ENCODE measurements at regions not wholly inside any gene's neighbourhood (a gene's known extent, or its start where the extent isn't known, plus 50 kb on each side); places are given as distances from the start of the nearest gene placed in this dataset.
A peak's percentile ranks its signal among the peaks of the same experiment; 100 is the strongest.

- no peak overlapping the region for H3K4me3 ChIP-seq (ENCODE audit: low read depth, poor library complexity, severe bottlenecking)
- intact Hi-C loops (cut with DNase I; ENCODE audit: low total_unique reads), result no loop called here
- DNase-seq (ENCODE audit: low spot score in 2 of 2), result no peak
- TF ChIP-seq, protein P1, sequence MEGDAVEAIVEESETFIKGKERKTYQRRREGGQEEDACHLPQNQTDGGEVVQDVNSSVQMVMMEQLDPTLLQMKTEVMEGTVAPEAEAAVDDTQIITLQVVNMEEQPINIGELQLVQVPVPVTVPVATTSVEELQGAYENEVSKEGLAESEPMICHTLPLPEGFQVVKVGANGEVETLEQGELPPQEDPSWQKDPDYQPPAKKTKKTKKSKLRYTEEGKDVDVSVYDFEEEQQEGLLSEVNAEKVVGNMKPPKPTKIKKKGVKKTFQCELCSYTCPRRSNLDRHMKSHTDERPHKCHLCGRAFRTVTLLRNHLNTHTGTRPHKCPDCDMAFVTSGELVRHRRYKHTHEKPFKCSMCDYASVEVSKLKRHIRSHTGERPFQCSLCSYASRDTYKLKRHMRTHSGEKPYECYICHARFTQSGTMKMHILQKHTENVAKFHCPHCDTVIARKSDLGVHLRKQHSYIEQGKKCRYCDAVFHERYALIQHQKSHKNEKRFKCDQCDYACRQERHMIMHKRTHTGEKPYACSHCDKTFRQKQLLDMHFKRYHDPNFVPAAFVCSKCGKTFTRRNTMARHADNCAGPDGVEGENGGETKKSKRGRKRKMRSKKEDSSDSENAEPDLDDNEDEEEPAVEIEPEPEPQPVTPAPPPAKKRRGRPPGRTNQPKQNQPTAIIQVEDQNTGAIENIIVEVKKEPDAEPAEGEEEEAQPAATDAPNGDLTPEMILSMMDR (IDR thresholded peaks at IDR 0.05), result no peak
- TF ChIP-seq POLR2A (IDR thresholded peaks at IDR 0.05), result no peak
- 84 to 88% methylated on average over 9 to 10 of the region's 10 CpGs for WGBS, 2 donors
Measured at GRCh38 chr15:25230442-25230841, 208.4 kb downstream of the UBE3A start.

- no peak for DNase-seq (ENCODE audit: low spot score in 2 of 2)
- 78 to 92% methylated on average over 5 to 7 of the region's 7 CpGs for WGBS, 2 donors
- no peak overlapping the region for H3K4me3 ChIP-seq (ENCODE audit: low read depth, poor library complexity, severe bottlenecking)
- no peak for TF ChIP-seq POLR2A (IDR thresholded peaks at IDR 0.05)
- intact Hi-C loops (cut with DNase I; ENCODE audit: low total_unique reads), result no loop called here
Measured at GRCh38 chr15:25233766-25234350, 205.0 kb downstream of the UBE3A start.

DNA sequence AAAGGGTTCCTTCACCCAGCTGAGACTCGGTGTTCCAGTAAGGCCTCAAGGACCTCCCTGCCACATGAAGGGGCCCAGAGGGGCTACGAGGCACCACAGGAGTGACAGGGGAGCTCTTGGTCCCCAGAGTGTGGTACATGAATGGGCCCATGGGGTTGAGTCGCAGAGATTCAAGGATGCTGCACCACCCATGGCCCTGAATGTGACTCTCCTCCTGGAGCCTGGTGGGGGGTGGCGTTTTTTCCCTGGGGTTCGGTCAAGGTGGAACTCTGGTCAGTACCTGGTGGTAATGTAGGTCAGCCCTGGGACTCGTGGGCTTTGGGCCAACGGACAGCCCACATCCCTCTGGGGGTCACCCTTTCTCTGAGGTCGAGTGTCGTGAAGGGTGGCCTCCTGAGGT is 204.0 kb downstream of the UBE3A start:
- WGBS, 2 donors, result 72 to 80% methylated on average over 9 of the region's 9 CpGs
- DNase-seq (ENCODE audit: low spot score in 2 of 2), result no peak
- intact Hi-C loops (cut with DNase I; ENCODE audit: low total_unique reads), result no loop called here
- no peak overlapping the region for H3K4me3 ChIP-seq (ENCODE audit: low read depth, poor library complexity, severe bottlenecking)
- no peak for TF ChIP-seq POLR2A (IDR thresholded peaks at IDR 0.05)
- TF ChIP-seq, protein P1 (IDR thresholded peaks at IDR 0.05), result no peak

DNA sequence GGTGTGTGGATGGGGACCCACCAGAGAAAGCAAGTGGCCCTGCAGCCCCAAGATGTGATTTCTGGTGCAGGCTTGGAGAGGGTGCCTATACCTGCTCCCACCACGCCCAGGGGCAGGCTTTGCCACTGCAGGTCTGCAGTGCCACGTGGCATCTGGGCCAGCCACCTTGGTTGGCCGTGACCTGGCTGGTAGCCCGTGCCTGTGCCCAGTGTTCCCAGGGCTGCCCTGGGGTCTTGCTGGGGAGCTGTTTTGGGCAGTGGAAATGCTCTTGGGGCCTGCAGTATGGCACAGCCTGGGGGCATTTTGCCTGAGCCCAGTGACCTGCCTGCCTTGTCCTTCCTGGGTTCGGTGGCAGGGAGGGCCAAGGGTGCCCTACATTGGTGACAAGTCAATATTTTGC is 203.4 kb downstream of the UBE3A start:
- intact Hi-C loops (cut with DNase I; ENCODE audit: low total_unique reads), result no loop called here
- 75% methylated on average over 5 of the region's 5 CpGs for WGBS, 2 donors
- DNase-seq (ENCODE audit: low spot score in 2 of 2), result no peak
- TF ChIP-seq, protein P1 (IDR thresholded peaks at IDR 0.05), result no peak
- no peak for TF ChIP-seq POLR2A (IDR thresholded peaks at IDR 0.05)
- H3K4me3 ChIP-seq (ENCODE audit: low read depth, poor library complexity, severe bottlenecking), result no peak overlapping the region

GRCh38 chr15:25236143-25236860 is 202.5 kb downstream of the UBE3A start:
- intact Hi-C loops (cut with DNase I; ENCODE audit: low total_unique reads), result no loop called here
- TF ChIP-seq, protein P1 (IDR thresholded peaks at IDR 0.05), result no peak
- no peak for TF ChIP-seq POLR2A (IDR thresholded peaks at IDR 0.05)
- WGBS, 2 donors, result 72 to 88% methylated on average over 5 of the region's 5 CpGs
- H3K4me3 ChIP-seq (ENCODE audit: low read depth, poor library complexity, severe bottlenecking), result no peak overlapping the region
- DNase-seq (ENCODE audit: low spot score in 2 of 2), result peak in 1 of 2 donors; percentile 75

DNA sequence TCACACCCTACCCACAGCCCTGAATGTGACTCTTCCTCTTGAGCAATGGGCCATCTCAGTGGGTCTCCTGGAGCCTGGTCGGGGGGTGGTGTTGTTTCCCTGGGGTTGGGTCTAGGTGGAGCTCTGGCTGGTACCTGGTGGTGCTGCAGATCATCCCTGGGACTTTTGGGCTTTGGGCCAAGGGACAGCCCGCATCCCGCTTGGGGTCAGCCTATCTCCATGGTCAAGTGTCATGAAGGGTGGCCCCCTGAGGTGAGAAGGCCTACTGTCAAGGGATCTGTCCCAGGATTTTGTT is 202.0 kb downstream of the UBE3A start:
- no peak for DNase-seq (ENCODE audit: low spot score in 2 of 2)
- intact Hi-C loops (cut with DNase I; ENCODE audit: low total_unique reads), result no loop called here
- no peak for TF ChIP-seq POLR2A (IDR thresholded peaks at IDR 0.05)
- TF ChIP-seq, protein P1 (IDR thresholded peaks at IDR 0.05), result no peak
- WGBS, 2 donors, result 77 to 86% methylated on average over 3 of the region's 3 CpGs
- no peak overlapping the region for H3K4me3 ChIP-seq (ENCODE audit: low read depth, poor library complexity, severe bottlenecking)
